HG02852 (cell line): ENCODE measurements at regions not wholly inside any gene's neighbourhood (a gene's known extent, or its start where the extent isn't known, plus 50 kb on each side); places are given as distances from the start of the nearest gene placed in this dataset.

Experiments
- ATAC-seq: cut with Tn5 transposase; IDR thresholded peaks from one replicate; pipeline ENCODE4 v1.9.1; 2021; ENCODE audit warnings: mild to moderate bottlenecking, moderate library complexity; ENCODE audit not compliant: unreplicated experiment

DNA sequence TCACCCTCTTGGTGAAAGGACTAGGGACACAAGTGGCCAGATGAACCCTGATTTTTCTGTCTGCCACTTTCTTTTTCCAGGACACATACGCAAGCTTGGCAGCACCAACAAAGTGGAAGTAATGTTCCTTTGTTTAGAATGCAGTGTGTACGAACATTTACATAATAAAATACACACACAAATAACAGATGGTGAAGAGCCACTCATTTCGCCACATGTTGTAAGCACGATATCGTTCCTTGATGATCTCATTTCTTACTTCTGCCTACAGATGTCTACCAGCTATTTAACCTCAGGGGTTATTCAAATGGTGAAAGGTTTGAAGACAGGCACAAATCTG lies 670.2 kb upstream of the CXADR start:
- no peak for ATAC-seq

DNA sequence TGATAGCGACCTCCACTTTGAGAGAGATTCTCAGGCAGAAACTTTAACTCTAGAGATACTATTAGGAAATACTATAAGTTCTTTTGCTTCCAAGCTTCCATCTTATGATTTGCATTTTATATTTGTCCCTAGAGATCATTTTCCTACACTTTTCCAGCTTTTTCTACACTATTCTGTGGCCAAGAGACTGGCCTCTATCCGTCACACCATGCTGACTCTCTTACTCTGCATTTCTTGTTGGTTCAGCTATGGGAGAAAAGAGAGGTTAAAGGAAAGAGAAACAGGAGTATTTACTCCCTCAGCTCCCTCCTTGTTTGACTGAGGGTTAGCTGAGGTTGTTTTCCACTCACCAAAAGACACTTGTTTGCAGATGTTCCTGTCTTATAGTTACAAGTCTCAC lies 665.6 kb upstream of the CXADR start:
- ATAC-seq: no peak

DNA sequence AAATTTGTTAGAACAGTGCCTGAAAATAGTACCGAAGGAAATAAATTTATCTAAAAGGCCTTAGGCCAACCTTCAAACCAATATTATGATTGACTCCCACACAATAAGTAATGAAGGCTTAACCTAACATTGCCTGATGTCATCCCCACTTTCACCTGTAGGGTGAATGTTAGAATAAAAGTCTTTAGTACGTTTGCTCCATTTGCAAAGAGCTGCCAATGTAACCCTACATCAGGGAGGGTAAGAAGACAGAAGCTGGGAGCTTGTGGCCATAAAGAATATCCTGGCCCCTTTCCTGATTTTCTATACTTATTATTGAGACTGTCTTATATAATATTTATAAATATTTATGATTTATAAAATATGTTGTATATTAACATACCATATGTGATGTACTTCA lies 661.8 kb upstream of the CXADR start:
- no peak for ATAC-seq

DNA sequence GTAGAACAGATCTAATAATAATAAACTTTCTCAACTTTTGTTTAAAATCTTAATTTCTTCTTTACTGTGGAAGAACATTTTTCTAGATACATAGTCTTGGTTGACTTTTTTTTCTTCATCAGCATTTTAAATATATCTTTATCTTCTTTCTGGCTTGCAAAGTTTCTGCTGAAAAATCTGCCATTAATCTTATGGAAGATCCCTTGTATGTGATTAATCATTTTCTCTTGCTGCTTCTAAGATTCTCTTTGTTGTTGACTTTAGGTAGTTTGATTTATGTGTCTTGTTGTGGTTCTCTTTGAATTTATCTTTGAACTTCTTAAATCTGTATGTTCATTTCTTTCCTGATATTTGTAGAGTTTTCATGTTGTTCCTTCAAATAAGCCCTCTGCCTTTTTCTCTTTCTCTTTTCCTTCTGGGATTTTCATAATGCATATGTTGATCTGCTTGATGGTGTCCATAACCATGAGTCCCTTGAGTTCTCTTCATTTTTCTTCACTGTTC lies 657.6 kb upstream of the CXADR start:
- no peak for ATAC-seq

DNA sequence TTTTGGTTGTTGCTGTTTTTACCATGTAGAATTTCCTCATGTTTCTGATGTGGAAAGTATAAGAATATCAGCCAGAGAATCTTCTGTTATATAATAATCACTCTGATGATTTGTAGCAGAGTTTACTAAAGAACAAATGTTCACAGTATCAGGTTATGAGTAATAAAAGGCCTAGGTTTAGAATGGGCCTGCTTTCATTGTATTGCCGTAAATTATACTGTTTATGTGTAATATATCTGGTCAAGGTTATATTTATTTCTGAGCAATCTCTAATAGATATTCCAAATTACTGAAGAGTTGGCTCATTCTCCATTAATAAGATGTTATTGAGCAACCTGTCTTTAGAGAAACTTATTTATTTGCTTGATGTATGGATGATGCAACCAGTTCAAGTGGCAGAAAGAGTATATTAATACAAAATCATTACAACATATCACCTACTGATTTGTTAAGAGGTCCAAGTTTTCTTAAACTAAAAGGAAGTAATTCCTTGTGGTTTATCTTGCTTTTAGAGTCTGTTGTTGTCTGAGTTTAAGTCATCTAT lies 649.4 kb upstream of the CXADR start:
- no peak for ATAC-seq

DNA sequence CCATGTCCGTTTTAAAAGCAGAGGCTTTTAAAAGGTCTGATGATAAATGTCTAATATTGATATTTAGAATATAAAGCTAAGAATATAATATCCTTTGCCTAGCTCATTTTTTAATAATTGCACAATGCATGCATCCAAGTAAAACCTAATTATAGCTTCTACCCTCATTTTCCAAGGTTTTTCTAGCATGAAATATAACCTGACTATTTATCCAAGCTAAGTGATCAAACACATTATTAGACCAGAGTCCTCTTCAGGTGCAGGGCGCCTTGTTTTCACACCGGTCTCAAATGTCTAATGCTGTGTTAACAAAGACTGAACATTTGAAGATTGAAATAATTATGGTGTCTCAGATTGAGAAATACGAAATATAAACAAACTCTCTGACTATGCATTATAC lies 648.9 kb upstream of the CXADR start:
- no peak for ATAC-seq

DNA sequence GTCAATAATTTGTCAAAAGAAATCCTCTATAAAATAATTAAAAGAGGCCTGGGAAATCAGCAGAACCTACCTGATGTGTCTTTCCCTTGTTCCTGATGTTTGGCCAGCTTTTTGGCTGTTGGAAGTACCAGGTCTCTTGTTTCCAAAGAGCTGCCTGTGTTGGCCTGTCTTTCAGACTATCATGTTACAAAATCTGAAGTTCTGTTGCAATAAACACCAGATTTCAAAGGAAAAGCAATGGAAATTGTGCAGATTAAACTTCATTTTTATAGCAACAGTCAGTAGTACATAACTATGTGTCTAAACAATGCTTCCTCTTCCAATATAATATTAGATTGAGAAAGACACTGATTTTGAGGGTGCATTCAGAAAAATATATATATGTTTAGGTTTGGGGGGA lies 647.2 kb upstream of the CXADR start:
- no peak for ATAC-seq

DNA sequence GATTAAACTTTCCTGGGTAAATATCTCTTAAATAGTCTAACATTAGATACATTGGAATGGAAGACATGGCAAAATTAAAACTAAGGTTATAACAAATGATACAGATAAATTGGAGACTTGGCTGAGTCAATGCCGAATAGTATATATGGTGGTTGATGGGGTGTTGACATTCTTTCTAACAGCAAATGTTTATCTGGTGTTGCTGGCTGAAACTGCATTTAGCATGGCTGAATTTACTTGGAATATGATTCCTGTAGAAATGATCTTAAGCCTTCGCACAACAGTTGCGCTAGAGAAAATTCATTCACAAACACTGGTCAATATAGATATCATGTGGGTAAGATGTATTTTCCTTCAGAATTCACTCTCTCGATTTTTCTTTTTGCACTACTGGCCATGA lies 646.0 kb upstream of the CXADR start:
- ATAC-seq: no peak

DNA sequence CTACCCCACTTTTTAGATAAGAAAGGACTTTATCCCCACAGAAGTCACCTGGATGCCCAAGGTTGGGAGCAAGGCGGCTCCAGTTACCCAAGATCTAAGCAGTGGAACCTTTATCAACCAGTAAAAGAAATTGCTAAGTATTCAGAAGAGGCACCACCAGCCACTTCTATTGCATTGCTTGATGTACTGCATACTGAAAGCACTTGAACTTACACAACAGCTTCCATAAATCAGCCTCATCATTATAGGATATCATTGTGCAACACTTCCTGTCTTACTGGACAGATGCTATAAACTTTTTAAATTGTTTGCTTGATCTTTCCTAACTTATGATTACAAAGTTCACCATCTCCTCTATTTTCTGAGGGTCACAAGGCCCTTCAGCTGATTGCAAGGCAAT lies 642.7 kb upstream of the CXADR start:
- ATAC-seq: no peak

DNA sequence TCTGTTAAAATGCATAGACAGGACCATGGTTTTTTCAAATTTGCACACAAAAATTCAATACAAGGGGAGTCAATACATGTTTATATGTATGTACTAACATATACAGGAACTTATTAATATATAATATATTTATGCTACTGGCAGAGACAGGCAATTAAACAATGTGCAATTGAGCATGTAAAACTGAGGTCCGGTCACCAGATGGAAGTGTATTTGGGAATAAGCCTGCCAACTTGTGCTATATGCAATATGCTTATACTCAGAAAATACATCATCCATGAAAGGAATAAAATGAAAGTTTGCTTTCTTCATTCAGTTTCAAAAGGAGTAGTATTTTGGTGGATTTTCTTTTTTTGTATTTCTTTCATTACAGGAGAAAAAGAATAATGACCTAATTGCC lies 640.2 kb upstream of the CXADR start:
- no peak for ATAC-seq

DNA sequence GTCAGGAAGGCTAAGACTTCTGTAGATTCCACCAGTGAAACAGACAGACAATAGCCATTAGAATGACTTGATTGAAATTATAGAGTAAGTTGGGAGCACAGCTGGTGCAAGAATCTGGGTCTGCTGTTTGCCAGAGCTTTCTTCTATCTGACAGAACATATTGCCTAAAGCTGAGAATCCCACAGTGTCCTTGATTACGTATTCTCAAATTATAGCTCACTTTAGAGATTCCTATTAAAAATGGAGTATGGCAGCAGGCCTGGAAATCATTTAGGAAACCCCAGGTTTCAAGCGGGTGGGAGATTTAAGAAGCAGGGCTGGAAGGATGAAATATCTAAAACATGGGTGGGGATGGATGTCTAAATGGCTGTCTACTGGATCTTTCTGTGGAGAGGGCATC lies 639.7 kb upstream of the CXADR start:
- ATAC-seq: no peak

DNA sequence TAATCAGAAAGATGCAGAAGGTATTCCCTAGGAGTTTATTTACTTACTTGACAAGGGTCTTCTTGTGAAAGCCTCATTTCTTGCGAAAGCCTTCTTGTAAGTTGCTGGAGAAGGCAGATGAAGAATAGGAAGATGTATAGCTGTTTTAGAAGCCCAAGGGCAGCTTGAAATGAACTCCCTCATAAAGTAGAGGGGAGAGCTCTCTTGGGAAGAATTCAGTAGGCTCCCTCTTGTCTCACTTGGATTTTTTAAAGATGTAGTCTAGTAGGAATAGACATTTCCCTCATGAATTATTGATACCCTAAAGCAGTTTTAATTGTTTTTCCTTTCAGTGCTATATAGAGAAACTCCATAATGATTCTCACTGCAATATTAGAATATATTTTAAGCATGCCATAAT lies 639.2 kb upstream of the CXADR start:
- ATAC-seq: no peak

DNA sequence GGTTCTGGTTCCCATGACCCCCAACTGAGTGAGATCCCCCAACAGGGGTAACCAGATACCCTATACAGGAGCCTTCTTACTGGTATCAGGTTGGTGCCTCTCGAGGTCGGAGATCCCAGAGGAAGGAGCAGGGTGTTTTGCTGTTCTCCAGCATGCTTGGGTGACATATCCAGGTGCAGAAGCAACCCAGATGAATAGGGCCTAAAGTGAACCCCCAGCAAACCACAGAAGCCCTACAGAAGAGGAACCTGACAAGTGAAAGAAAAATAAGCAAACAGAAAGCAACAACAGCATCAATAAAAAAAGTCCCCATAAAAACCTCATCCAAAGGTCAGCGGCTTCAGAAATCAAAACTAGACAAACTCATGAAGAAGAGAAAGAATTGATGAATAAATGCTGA lies 633.4 kb upstream of the CXADR start:
- ATAC-seq: no peak

DNA sequence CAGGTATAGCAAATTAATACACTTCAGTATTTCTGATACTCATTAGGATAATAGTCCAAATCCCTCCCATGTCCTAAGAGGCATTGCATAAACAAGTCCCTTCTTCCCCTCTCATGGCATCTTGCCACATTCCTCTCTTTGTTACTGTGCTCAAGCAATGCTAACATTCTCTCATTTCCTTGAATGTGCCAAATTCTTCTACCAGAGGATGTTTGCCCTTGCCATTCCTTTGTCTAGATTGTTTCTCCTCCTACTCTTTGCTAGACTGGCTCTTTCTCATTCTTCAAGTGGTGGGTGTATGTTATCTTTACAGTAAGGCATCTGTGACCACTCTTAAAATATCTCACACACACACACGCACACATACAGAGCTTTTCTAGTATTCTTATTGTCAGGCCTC lies 621.0 kb upstream of the CXADR start:
- no peak for ATAC-seq

DNA sequence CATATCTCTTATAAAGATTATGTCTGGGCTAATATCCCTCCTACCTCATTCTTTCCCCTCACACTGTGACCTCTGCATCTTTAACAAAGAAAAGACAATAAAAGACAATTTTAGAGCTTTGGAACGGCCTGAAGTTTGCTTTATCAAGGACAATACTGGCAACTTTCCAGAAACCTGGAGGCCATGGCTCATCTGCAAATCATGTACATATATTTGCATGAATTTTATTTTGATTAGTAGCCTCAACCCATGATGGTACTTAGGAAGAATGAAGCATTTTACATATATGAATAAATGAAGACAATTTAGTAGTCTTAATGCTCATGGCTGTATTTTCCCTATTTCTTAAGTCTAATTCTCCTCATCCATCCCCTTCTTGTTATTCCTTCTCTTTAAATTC lies 612.2 kb upstream of the CXADR start:
- ATAC-seq: no peak

DNA sequence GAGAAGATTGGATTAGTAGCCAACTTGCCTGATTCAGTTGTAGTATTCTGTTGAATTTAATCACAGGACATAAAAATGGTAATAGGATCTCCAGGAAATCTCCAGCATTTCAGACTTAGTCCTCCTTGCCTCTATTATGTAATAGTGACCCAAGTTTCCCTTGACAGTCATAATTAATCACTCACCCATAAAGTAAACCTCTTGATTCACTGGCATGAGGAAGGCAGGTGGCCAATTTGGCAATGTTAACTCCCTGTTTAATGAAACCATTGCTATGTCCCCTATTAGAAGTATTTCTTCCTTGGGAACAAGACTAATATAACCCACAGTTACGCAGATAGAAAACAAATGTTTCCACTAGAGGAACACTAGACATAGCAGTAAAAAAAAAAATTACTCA lies 604.8 kb upstream of the CXADR start:
- no peak for ATAC-seq

DNA sequence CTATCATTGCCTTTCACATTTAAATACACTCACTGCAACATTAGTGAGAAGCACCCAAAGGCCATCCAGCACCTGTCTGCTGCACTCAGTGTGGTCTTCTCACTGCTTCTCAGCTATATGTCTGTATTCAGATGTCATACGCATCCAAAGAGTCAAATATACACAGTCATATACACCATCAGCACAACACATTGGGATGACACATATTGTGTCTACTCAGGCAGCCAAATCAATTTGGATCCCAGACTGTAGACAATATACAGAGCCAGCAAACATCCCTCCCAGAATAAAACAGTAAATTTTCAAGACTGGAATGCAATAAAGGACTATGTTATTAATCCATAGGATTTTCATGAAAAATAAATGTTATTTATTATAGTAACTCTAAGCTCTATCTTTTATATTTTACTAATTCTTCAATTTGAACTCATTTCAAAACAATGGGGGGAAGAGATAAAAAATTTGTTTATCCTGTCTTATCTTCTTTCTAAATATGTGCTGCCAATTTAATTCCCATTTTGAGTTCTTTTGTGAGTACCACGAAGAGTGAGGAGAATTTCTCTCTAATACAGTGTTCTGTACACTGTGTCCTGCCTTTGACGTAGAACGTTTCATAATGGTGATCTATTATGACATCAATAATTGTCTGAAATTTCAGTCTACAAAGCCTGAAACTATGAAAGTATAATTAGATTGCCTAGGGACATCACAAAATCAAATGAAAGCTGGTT lies 602.2 kb upstream of the CXADR start:
- no peak for ATAC-seq

DNA sequence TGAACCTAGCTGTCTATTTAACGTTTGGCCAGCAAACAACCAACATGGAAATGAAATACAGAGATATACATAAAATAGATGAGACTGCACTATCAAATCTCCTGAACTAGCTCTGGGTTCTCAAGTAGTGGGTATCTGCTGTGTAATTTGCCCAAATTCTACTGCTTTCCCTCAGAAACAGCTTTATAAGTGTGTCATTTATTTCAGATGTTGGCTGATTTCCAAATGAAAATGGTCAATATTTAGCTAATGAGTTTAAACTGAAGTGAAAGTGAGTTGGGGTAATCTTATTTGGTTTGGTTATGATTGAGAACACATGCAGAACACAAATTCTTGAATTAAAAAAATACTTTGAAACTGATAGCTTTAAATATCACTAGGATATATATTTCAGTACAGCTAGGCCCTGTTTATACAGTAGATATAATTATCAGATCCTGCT lies 601.7 kb upstream of the CXADR start:
- no peak for ATAC-seq

DNA sequence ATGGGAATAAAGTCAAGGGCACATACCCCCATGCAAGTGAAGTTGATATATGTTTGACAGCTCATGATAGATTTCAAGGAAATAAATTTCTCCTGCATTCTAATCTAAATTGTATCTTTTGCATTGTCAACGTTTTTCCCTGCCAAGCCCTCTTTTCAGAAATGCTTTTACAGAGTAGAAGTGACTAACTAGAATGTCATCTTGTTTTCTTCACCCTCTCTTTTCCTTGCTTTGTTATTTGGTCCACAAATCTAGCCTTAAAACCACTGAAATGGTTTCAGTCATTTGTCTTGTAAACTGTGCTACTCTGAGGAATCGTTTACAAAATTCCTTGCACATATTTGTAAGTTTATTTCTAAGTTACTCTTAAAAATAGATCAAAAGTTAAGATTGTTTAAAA lies 600.8 kb upstream of the CXADR start:
- no peak for ATAC-seq

DNA sequence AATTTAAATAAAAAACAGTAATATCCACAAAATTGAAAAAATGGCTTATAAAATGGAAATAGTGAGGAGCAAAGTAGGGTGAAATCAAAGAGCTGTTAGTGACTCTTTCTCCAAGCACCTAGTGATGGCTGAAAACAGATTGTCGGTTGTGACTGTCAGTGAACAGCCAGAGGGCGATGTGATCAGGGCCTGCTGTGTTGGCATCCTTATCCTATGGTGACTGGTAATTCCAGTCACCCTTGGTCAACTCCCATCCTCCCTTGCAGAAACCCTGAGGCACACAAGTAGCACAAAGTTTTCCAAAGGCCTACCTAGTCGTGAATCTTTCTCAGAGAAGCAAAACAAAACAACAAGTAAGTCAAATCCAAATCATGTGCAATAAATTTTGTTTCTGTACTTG lies 599.8 kb upstream of the CXADR start:
- no peak for ATAC-seq

DNA sequence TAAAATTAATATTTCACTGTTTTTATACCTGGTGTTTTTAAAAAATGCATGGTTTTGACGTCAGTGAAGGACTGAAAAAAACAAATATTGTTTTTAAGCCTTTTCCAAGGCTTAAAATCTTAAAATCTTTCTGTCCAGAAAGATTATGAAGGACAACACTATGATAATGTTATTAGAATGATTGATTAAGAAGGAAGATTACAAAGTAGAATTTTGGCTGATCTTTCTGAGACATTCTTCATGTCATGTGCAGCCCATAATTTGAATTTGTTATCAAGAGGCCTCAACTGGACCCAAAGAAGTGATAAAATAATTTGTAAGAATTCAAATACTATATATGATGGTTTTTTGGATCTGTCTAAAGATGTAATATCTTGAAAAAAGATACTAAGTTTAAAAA lies 584.4 kb upstream of the CXADR start:
- ATAC-seq: no peak

DNA sequence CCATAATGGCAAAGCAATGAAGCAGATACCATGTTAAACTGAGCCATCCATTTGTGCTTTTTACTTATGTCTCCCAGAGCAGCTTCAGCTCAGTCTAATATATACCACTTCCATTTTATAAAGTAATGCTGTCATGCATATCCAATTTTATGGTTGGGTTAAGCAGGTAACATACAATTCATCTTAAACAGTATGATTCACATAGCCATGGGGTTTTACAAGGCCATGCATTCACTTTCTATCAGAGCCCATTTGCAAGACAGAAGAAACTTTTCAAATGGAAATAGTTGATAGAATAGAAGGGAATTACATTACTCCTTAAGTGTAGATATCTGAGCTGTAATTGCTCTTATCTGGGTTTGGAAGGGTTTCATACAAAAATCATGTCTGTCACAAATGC lies 580.5 kb upstream of the CXADR start:
- ATAC-seq: no peak

DNA sequence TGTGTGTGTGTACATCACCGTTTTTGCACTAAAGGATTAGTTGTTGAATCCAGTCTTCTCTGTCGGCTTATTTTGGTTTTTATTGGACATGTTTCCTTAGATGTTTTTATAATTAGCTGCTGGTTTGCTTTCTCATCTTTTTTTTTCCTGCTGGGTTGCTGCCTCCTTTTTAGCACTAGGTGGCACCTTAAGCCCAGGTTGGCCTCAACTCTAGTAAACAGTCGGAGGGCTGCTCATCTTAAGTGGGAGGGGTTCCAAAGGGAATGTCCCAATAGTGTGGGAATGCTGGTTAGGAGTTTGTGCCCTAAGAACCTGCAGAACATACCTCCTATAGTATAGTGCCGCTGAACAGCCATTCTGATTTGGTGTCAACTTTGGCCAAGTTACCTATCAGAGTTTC lies 570.1 kb upstream of the CXADR start:
- ATAC-seq: no peak
